ENCODE measurements at regions not wholly inside any gene's neighbourhood (a gene's known extent, or its start where the extent isn't known, plus 50 kb on each side); places are given as distances from the start of the nearest gene placed in this dataset.

- Histone ChIP-seq H3K36me3 (no peaks in the 10 kb centered on the region), H3K4me3 (no peak overlapping the region), H3K9me3 (no peaks in the 10 kb centered on the region), H3K27me3 (no peaks in the 10 kb centered on the region), H3K4me1 (no peaks in the 10 kb centered on the region), H3K27ac (no peak overlapping the region)
- DNase-seq, result no peak
- TF ChIP-seq CTCF (IDR thresholded peaks at IDR 0.05), result no peak
- no peak for TF ChIP-seq POLR2A (IDR thresholded peaks at IDR 0.05)
These were observed 1639.3 kb downstream of the KCNT2 start for GRCh38 chr1:194968916-194969315.

GRCh38 chr1:194959795-194960194 lies 1648.4 kb downstream of the KCNT2 start:
- TF ChIP-seq CTCF (IDR thresholded peaks at IDR 0.05), result no peak
- TF ChIP-seq POLR2A (IDR thresholded peaks at IDR 0.05), result no peak
- no peaks in the 10 kb centered on the region for H3K36me3 ChIP-seq
- H3K27me3 ChIP-seq, result no peaks in the 10 kb centered on the region
- no peaks in the 10 kb centered on the region for H3K4me1 ChIP-seq
- DNase-seq, result no peak
- H3K9me3 ChIP-seq, result no peaks in the 10 kb centered on the region
- no peak overlapping the region for H3K27ac ChIP-seq
- H3K4me3 ChIP-seq, result no peak overlapping the region

GRCh38 chr1:194952171-194952570 lies 1656.1 kb downstream of the KCNT2 start:
- Histone ChIP-seq H3K27ac (no peak overlapping the region), H3K27me3 (no peaks in the 10 kb centered on the region), H3K36me3 (no peaks in the 10 kb centered on the region), H3K9me3 (no peaks in the 10 kb centered on the region), H3K4me1 (no peaks in the 10 kb centered on the region), H3K4me3 (no peak overlapping the region)
- TF ChIP-seq CTCF (IDR thresholded peaks at IDR 0.05), result no peak
- TF ChIP-seq POLR2A (IDR thresholded peaks at IDR 0.05), result no peak
- DNase-seq, result no peak

- TF ChIP-seq CTCF (IDR thresholded peaks at IDR 0.05) (no peak), POLR2A (IDR thresholded peaks at IDR 0.05) (no peak)
- Histone ChIP-seq H3K4me1 (no peaks in the 10 kb centered on the region), H3K27me3 (no peaks in the 10 kb centered on the region), H3K27ac (no peak overlapping the region), H3K36me3 (no peaks in the 10 kb centered on the region), H3K9me3 (no peaks in the 10 kb centered on the region), H3K4me3 (no peak overlapping the region)
- DNase-seq, result no peak
These were observed 1657.7 kb downstream of the KCNT2 start for GRCh38 chr1:194950584-194950983.

GRCh38 chr1:194940336-194941030 lies 1667.8 kb downstream of the KCNT2 start:
- Histone ChIP-seq H3K27ac (no peak overlapping the region), H3K27me3 (no peaks in the 10 kb centered on the region), H3K4me3 (no peak overlapping the region), H3K36me3 (no peaks in the 10 kb centered on the region), H3K4me1 (no peaks in the 10 kb centered on the region), H3K9me3 (no peaks in the 10 kb centered on the region)
- no peak for DNase-seq
- TF ChIP-seq CTCF (IDR thresholded peaks at IDR 0.05) (no peak), POLR2A (IDR thresholded peaks at IDR 0.05) (no peak)

GRCh38 chr1:194935864-194936263 lies 1672.4 kb downstream of the KCNT2 start:
- no peak for TF ChIP-seq POLR2A (IDR thresholded peaks at IDR 0.05)
- TF ChIP-seq CTCF (IDR thresholded peaks at IDR 0.05), result no peak
- no peak for DNase-seq
- Histone ChIP-seq H3K36me3 (no peaks in the 10 kb centered on the region), H3K27ac (no peak overlapping the region), H3K27me3 (no peaks in the 10 kb centered on the region), H3K9me3 (no peaks in the 10 kb centered on the region), H3K4me1 (no peaks in the 10 kb centered on the region), H3K4me3 (no peak overlapping the region)
